NCI-H2227 (cell line): ENCODE measurements at regions not wholly inside any gene's neighbourhood (a gene's known extent, or its start where the extent isn't known, plus 50 kb on each side); places are given as distances from the start of the nearest gene placed in this dataset.
A peak's percentile ranks its signal among the peaks of the same experiment; 100 is the strongest.

ENCODE experiments used
- DNase-seq: peaks from one replicate; lab custom pipeline; 2025; ENCODE audit not compliant: unreplicated experiment; lab: John Stamatoyannopoulos, UW

GRCh38 chr10:31754803-31755624 lies 173.6 kb downstream of the ARHGAP12 start:
- DNase-seq = no peak

GRCh38 chr10:31753681-31754080 lies 174.9 kb downstream of the ARHGAP12 start:
- no peak for DNase-seq

GRCh38 chr10:31752170-31752569 lies 176.5 kb downstream of the ARHGAP12 start:
- no peak for DNase-seq

- no peak for DNase-seq
Measured at GRCh38 chr10:31751738-31752080, 176.9 kb downstream of the ARHGAP12 start.

- DNase-seq = no peak
Measured at GRCh38 chr10:31751051-31751737, 177.4 kb downstream of the ARHGAP12 start.

- DNase-seq = peak; percentile 36
Measured at GRCh38 chr10:31749981-31750840, 178.4 kb downstream of the ARHGAP12 start.

GRCh38 chr10:31749301-31749700 lies 179.3 kb downstream of the ARHGAP12 start:
- peak; percentile 26 for DNase-seq

GRCh38 chr10:31745612-31746376 lies 182.8 kb downstream of the ARHGAP12 start:
- DNase-seq = no peak

GRCh38 chr10:31744025-31744424 lies 184.6 kb downstream of the ARHGAP12 start:
- DNase-seq = no peak

GRCh38 chr10:31742255-31742654 lies 186.4 kb downstream of the ARHGAP12 start:
- no peak for DNase-seq

- no peak for DNase-seq
Measured at GRCh38 chr10:31741473-31741872, 187.2 kb downstream of the ARHGAP12 start.

GRCh38 chr10:31739711-31740110 lies 188.9 kb downstream of the ARHGAP12 start:
- no peak for DNase-seq

- DNase-seq = no peak
Measured at GRCh38 chr10:31739146-31739545, 189.5 kb downstream of the ARHGAP12 start.

- no peak for DNase-seq
Measured at GRCh38 chr10:31731711-31732110, 196.9 kb downstream of the ARHGAP12 start.

- no peak for DNase-seq
Measured at GRCh38 chr10:31730776-31731175, 197.9 kb downstream of the ARHGAP12 start.

GRCh38 chr10:31728698-31729224 lies 199.9 kb downstream of the ARHGAP12 start:
- DNase-seq = no peak

GRCh38 chr10:31725436-31725835 lies 203.2 kb downstream of the ARHGAP12 start:
- DNase-seq = no peak

- no peak for DNase-seq
Measured at GRCh38 chr10:31724296-31724695, 204.3 kb downstream of the ARHGAP12 start.

GRCh38 chr10:31723106-31723750 lies 205.4 kb downstream of the ARHGAP12 start:
- DNase-seq = no peak

- DNase-seq = no peak
Measured at GRCh38 chr10:31721096-31721495, 207.5 kb downstream of the ARHGAP12 start.
